Ammon's horn (tissue), 1 donor: ENCODE measurements at regions not wholly inside any gene's neighbourhood (a gene's known extent, or its start where the extent isn't known, plus 50 kb on each side); places are given as distances from the start of the nearest gene placed in this dataset.
A peak's percentile ranks its signal among the peaks of the same experiment; 100 is the strongest.
"Not testable (repeated sequence)": the region's sequence is repeated elsewhere in the genome, so short reads cannot be mapped to it uniquely, and the experiment has no call there.

Experiments used
- DNase-seq: peaks from one replicate; pipeline ENCODE4 v3.0.0-alpha.2; 2016; ENCODE audit warnings: low spot score

GRCh38 chr22:35475545-35475944 is 65.1 kb upstream of the RASD2 start:
- DNase-seq = no peak

- DNase-seq = no peak
These were observed 64.3 kb upstream of the RASD2 start for GRCh38 chr22:35476341-35476740.

GRCh38 chr22:35477911-35478582 is 62.6 kb upstream of the RASD2 start:
- no peak for DNase-seq

- DNase-seq = peak; percentile 19
These were observed 62.0 kb upstream of the RASD2 start for GRCh38 chr22:35478633-35479107.

GRCh38 chr22:35479359-35479758 is 61.3 kb upstream of the RASD2 start:
- no peak for DNase-seq

- DNase-seq = no peak
These were observed 60.6 kb upstream of the RASD2 start for GRCh38 chr22:35479985-35480550.

GRCh38 chr22:35480627-35481550 is 59.7 kb upstream of the RASD2 start:
- no peak for DNase-seq

- no peak for DNase-seq
These were observed 58.3 kb upstream of the RASD2 start for GRCh38 chr22:35482311-35482710.

GRCh38 chr22:35482974-35483373 is 57.7 kb upstream of the RASD2 start:
- no peak for DNase-seq

GRCh38 chr22:35483730-35484129 is 56.9 kb upstream of the RASD2 start:
- DNase-seq = no peak

- no peak for DNase-seq
These were observed 55.7 kb upstream of the RASD2 start for GRCh38 chr22:35484651-35485556.

- DNase-seq = no peak
These were observed 54.5 kb upstream of the RASD2 start for GRCh38 chr22:35486116-35486631.

GRCh38 chr22:35487623-35488022 is 53.0 kb upstream of the RASD2 start:
- not testable (repeated sequence) for DNase-seq

GRCh38 chr22:35488513-35488912 is 52.1 kb upstream of the RASD2 start:
- DNase-seq = no peak

- DNase-seq = no peak
These were observed 51.4 kb upstream of the RASD2 start for GRCh38 chr22:35489239-35489638.
